Inflammatory macrophage (primary cell): ENCODE measurements at regions not wholly inside any gene's neighbourhood (a gene's known extent, or its start where the extent isn't known, plus 50 kb on each side); places are given as distances from the start of the nearest gene placed in this dataset.
A peak's percentile ranks its signal among the peaks of the same experiment; 100 is the strongest.

ENCODE experiments used
- DNase-seq, 2 donors: peaks; one replicate each; pipeline ENCODE4 v3.0.0-alpha.2; 2020 to 2022

DNA sequence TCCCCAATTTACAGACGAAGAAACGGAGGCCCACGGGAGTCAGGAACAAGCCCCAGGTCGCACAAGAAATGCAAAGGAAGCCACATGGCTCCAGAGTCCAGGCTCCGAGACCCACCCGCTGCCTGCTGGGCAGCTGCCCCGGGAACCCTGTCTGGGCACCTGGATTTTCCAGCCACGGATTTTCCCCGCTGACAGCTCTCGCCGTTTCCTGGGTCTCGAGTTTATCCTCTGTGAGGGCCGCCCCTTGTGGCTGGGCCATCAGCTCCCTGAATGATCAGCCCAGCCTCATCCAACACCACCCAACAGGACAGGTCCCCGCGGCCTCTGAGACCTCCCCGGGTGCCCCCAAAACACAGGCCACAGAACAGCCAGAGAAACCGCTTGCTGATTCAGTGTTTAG, 189.7 kb downstream of the BRD1 start:
- DNase-seq: no peak

DNA sequence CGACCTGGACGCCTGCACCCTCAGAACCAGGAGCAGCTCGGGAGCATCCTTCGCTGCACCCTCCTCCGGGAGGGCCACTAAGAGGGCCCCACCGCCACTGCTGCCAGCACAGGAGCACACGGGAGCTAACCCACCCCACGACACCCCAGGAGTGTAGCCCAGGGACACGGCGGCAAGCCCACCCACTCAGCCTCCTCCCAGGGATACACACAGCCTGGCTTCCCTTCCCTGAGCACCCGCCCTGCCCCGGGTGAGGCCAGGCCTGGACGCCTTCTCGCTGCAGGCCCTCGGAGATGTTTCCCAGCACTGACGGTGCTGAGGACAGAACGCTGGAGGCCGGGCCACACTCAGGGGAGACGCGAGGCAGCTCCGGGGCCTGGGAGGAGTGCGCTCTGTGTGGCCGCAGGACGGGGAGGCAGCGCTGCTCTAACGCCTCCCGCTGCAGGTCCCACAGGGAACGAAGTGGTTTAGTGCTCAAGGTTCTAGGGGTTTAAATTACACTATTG, 190.4 kb downstream of the BRD1 start:
- no peak for DNase-seq

DNA sequence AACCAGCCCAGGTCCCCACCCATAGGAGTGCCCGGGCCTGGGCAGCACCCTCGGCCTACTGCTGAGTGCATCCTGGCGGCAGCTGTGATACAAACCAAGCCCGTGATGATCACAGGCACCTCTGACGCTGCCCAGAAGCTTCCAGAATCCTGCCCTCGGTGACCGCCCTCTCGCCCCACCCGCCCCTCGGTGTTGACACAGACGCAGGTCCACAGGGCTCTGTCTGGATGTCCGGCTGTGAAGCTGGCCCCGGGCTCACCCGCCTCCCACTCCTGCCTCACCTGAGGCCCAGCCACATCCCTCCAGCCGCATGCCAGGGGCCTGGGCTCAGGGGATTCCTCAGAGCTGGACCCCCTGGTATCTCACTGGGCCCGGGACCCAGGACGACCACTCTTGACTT, 191.0 kb downstream of the BRD1 start:
- DNase-seq: no peak

DNA sequence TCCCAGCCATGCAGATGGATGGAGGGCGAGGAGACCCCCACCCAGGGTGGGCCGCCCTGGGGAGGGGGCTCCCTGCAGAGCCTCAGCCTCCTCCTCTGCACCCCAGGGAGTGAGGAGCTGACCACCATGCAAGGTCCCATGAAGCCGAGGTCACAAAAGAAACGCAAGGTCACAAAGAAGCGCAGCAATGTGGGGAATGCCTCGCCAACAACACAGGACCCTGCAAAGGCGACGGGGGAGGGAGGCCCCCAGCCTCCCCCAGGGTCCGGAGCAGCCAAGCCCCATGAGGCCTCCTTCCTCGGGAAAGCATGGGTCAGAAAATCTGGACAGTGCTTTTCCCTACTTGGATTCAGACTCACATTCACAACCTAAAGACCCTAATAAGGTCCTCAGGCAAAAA, 191.5 kb downstream of the BRD1 start:
- no peak for DNase-seq

DNA sequence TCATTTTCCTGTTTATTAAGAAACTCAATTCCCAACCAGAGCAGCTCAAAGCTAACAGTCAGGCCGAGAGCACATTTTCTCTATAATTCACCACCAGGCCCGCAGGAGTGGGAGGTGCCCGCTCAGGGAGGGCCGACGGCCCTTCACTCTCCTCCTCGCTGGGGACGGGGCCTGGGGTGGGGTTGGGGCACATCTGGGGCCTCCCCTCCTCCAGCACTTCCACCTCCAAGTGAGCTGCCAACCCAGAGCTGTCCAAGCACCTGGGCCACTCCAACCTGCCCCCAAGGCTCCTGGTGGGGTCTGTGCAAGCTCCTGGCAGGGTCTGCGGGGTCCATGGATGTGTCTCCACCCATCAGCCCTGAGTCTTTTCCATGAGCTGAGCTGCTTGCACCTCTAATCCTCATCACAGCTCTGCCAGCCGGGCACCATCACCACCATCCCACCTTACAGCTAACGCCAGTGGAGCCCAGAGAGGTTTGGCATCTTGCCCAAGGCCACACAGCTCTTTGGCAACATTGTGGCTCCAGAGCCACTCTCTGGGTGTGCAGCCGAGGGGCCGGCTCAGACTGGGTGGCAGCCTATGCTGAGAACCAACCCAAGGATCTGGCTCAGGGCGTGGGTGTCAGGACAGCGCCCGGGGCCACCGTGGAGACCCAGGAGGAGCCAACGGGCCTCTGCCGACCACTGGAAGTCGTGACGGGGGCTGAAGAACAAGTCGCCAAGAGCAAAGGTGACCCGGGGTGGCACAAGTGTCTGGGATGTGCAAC, 193.5 kb downstream of the BRD1 start:
- DNase-seq: no peak

DNA sequence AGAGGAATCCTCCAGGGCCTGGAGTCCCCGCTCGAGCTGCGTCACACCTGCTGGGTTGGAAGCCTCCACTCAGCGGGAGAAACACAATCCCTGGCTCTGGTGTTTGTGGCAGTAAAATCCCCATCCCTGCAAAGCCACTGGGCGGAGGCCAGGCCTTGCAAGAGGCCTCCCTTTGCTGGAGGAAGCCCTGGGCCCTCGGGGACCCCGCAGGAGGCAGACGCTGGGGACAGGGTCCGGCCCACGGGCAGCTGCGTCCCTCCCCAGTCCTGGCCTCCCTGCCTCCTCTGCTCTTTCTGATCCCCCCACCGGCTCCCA, 194.7 kb downstream of the BRD1 start:
- no peak for DNase-seq

DNA sequence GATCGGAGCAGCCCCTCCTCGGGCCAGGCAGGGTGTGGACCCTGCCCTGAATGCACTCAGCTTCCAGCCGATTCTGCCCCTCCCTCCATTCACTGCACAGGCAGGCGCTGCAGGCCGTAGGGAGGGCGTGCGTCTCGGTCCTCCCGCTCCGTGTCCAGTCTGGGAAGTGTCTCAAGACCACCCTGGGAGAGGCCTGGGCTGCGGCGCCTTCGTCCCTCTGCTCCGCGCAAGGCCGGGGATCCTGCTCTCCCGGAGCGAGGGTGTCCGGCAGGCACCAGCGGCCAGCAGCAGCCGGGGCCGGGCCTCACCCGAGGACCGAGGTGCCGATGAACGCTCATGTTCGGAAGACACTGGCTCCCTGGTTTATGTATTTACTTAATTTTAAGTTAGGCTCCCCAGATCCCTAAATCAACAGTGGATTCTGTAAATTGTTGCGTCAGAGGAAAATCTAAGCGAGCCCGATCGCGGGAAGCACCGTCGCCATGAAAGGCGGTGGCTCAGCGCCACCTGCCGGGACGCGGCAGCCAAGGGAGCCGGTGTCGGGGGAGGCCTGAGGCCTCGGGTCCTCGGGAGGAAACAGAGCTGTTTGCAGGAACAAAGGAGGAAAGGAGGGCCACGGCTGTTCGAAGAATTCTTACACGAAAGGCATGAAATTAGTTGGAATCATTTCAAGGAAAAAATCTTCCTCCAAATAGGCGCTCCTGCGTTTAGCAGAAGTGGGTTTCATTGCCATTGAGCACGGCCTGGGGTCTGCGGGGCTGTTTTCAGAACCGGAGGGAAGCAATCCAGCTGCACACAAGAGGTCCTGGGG, 195.3 kb downstream of the BRD1 start:
- peak; percentile 19 to 51 for DNase-seq

DNA sequence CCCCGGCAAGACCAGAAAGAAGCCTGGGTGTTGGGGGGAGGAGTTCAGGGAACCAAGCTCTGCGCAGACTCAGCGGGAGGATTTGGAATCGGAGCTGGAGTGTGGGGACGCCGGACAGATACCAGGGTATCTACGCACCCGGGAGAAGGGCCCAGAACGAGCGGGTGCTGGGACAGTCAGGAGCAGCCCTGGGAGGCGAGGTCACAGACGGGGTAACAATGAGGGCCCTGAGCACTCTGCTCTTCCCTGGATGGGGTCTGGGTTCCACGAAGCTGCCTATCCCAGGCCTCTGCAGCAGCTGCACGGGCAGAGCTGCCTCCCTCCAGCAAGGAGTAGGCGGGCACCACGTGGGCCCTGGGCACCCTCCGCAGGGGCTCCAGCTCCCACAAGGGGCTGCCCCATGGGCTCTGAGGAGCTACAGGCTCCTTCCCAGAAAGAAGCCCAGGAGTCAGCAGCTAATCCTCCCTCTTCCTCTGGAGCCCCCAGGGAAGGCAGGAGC, 197.2 kb downstream of the BRD1 start:
- no peak for DNase-seq

DNA sequence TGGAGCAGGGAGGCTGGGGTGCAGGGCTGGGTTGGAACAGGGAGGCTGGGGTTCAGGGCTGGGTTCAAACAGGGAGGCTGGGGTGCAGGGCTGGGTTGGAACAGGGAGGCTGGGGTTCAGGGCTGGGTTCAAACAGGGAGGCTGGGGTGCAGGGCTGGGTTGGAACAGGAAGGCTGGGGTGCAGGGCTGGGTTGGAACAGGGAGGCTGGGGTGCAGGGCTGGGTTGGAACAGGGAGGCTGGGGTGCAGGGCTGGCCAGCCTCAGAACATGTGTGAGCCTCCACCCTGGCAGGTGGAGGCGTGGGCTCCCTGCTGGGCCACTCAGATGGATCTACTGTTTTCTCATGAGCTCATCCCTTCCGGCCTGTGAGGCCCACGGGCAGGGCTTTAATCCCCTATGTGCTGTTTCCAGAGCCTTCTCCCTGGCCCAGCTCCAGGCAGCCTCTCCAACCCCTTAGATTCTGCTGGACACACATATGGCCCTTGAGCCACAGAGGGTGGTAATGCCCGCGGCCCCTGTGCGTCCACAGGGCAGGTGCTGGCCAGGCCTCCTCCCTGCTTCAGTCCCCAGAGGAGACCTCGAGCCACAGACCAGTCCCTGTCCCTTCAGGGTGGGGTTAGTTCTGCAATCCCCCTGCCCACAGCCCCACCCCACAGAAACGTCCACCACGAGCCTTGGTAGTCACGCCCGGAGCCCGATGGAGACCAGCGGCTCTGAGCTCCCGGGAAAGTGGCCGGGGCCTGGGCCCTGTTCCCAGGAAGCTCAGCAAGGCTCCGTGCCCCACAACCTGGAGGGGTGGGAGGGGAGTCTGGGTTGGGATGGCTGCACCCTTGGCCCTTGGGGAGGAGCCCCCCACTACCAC, 197.9 kb downstream of the BRD1 start:
- no peak for DNase-seq

DNA sequence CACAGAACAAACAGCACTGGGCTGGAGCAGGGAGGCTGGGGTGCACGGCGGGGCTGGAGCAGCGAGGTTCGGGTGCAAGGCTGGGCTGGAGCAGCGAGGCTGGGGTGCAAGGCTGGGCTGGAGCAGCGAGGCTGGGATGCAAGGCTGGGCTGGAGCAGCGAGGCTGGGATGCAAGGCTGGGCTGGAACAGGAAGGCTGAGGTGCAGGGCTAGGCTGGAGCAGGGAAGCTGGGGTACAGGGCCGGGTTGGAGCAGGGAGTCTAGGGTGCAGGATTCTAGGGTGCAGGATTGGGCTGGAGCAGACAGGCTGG, 198.5 kb downstream of the BRD1 start:
- no peak for DNase-seq

DNA sequence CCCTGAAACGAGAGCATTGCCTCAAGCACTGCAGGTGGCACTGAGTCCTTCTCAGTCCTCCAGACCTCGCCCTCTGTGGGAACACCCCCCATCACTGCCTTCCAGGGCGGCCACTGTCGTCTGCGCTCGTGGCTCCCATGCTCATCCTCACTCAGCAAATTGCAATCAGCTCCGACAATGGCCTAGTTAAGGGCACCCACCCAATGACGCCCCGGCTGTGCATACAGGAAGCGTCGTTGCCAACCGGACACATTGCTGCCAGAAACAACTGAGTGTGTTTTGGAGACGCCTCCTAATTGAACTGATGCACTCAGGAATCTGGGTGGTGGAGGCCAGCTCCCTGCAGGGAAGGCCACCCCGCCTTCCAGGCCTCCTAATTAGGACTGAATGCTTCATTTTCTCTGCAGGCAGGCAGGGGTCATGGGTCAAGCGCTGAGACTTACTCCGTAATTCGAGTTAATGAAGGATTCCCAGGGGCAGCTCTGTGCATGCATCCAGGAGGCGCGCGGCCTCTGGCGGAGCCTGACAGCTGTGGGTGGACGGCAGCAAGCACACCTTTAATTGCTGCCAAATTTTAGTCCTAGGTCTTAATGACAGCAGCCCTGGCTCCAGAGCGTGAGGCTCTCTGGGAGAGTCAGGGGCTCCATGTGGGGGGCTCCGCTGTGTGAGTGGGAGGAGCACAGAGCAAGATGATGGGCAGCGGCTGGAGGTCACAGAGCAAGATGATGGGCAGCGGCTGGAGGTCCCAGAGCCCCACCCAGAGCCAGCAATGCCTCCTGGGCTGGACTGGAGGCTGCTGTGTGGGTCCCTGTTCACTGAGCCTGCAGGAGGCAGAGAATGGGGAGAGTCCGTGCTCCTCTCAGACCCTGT, 199.0 kb downstream of the BRD1 start:
- no peak for DNase-seq

DNA sequence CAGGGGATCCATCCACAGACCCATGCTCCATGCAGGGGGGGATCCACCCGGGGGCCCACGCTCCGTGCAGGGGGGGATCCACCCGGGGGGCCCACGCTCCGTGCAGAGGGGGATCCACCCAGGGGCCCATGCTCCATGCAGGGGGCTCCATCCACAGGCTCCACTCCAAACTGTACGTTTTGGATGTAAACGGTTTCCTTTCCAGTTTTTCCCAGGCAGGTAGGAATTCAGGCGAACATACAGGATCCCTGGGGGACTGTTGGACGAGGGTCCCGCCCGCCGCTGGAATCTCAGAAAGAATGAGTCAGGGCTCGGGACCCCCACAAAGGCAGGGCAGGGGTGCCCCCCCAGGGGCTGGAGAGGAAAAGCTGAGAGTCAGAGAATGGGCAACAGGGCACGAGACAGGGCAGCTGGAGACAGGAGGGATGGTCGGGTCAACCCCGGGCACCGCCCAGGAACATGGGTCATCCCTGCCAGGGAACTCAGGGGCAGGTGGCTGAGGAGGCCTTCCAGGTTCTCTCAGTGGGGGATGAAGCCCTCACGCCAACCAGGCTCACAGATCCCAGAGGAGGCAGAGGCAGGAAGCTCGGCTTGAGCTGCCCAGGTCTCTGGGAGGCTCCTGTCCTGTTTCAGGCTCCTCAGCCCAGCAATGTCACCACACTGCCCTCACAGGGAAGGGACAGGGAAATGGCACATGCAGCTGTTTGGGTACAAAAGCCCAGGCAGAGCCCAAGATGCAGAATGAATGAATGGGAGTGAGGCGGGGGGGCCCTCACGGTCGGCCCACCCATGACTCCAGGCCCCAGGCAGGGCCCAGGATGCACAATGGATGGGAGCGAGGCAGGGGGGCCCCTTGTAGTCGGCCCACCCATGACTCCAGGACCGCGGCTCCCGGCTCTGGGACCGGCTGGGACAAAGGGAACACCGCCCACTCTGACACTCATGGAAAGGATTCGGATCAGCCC, 200.2 kb downstream of the BRD1 start:
- no peak for DNase-seq

DNA sequence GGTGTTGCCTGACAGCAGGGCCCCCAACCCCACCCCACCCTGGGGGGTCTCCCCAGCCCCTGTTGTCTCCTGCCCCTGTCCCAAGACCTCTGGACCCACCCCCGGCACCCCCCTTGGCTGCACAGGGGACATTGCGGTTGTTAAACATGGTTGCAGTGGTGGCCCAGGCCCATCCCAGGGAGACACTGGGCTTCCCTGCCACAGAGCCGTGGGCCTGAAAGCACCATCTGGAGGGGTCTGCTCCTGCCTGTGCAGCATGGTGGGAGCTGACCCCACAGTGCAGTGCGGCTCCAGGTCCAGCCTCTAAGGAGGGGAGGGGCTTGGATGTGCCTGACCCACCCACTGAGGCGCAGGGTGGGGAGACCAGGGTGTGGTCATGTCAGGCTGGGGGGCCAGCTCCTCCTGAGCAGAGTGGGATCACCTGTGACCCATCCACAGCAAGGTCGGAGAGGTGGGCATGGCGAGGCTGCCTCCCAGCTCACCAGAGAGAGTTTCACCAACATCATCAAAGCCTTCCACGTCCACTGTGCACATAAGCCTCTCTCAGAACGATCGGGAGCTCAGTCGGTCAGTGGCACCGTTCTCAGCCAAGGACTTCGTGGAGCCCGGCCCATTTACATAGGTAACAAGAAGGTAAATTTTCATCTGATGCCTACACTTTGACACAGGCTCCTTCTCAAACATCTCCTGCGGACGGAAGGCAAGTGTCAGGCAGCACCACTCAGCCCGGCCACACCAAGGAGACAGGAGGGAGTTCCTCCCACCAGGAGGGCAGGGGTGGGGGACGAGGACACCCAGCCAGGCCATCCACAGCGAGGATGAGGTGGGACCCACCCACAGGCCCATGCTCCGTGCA, 201.1 kb downstream of the BRD1 start:
- DNase-seq: no peak

DNA sequence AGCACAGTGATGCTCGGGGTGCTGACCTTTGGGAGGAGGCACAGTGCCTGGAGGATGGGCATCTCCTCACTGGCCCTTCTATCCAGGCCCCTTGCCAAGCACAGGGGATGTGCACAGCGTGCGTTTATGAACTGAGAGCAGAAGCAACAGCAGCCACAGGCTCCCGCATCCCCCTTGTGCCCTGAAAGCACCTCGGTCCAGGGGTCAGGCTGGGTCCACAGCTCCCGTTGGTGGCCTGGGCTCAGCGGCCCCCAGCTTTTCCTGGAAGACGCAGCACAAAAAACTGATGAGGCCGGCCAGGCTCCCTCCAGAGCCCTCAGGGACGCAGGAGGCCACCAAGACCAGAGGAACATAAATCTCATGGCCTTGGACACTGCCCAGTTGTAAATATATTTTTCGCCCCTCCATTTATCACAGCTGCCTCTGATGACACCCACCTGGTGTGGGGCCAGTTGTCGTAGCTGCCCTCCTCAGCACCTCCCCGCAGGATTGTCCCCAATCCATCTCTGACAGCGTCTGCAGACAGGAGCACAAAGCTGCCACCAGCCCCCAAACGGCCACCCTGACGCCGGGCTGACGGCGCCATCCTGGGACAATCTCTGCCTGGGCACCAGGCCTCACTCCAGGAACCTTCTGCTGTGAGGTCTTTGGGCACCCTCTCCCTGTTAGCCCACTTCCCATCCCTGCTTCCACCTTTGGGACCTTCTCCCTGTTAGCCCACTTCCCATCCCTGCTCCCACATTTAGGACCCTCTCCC, 203.1 kb downstream of the BRD1 start:
- no peak for DNase-seq

DNA sequence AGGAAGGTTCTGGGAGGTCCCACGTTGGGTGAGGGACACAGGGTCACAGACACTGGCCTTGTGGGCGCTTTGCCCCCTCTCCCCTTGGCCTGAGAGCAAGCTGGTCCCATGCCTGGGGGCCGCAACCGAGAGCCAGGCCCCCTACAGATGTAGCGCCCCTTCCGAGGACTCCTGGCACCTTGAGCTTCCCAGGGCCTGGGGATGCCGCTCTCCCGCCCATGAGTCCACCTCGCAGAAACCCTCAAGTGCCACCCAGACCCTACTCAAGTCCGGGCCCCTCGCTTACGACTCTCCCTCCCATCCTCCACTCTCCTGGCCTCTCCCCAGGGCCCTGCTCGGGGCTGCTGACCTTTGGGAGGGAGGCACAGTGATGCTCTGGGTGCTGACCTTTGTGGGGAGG, 204.0 kb downstream of the BRD1 start:
- no peak for DNase-seq

DNA sequence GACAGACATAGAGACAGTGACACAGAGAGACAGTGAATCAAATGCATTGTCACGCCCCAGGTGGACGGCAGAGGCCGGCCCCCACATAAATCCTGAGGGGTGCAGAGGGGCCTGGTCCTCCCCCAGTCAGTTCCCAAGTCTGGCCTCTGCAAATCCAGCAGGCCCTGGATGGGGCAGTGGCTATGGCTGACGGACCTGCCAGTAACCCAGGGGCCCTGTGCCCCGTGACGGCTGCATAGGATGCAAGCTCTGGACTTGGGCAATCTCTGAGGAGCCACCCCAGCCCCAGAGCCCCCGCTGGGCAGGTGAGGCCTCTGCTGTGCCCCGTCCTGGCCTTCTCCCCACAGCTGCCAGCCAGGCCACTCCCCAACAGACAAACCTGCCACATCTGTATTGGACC, 204.5 kb downstream of the BRD1 start:
- no peak for DNase-seq

DNA sequence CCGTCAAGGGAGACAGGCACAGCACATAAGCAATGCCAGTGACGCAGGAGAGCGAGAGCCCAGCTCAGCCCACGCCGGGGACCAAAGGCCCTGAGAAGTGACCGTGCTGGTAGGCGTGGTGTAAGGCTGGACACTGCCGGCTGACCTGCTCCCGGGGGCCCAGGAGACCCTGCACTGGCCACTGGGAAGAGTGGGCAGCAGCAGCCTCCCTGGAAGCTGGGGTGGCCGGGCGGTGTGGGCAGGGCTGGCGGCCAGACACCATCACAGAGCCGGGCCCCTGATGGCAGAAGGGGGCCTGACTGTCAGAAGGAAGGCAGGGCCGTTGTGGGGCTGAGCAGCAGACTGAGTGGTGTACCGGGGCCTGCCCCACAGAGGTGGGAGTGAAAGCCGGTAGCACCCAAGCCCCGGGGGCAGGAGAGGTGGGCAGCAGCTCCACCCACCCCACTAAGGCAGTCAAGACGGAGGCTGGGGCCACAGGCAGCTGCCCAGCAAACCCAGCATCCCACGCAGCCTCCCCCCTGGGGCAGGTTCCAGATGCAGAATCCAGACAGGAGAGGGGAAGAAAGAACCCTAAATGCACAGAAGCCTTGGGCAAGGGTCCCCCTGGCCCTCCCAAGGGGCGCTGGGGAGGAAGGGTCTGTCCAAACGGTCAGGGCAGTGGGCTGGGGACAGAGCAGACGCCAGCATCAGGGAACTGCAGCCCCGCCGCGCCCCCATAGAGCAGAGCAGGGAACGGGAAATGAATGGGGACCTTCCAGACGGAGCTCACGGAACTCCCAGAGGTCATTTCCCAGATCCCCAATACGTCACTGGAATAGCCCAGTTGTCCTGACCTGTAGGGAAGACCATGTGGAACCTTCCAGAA, 205.2 kb downstream of the BRD1 start:
- DNase-seq: no peak

DNA sequence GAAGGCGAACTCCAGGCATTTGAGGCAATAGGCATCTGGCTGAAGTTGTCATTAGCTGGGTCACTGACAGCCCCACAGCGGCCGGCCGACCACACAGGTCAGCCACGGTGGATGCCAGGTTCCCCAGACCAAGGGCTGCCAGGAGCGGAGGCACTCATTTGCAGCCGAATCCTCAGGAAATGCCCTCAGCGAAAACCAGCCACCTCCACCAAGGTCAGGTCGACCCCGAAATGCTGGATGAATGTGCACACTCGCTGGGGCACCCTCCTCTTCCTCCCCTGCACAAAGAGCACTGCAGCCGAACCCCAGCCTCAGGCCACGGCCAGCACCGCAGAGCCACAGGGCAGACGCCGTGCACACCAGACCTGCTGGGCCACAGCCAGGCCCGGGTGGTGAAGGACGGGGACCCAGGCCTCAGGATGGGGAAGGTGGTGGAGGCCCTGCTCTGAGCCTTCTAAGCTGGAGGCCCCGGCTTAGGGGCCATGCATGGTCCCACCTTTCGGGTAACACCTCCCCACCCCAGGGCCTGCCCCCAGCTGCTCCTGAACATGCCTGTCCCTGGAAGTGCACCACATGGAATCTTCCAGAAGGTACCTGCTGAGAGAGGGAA, 206.0 kb downstream of the BRD1 start:
- DNase-seq: no peak
